RWPE1 (cell line): ENCODE measurements at regions not wholly inside any gene's neighbourhood (a gene's known extent, or its start where the extent isn't known, plus 50 kb on each side); places are given as distances from the start of the nearest gene placed in this dataset.

ENCODE experiments used
- CTCF ChIA-PET: fragments of 350-600 bp; sonication (Branson Sonifier 250); formaldehyde crosslinking; extraction: SDS; loops from one replicate; lab custom pipeline; 2021; lab: Yijun Ruan, JAX
- POLR2A ChIA-PET: fragments of 400-600 bp; formaldehyde crosslinking; extraction: SDS; loops from one replicate; lab custom pipeline; 2020; ENCODE audit warnings: antibody characterized with exemption; ENCODE audit not compliant: low non-redundant PET; lab: Yijun Ruan, JAX
- DNase-seq: peaks from one replicate; pipeline ENCODE4 v3.0.0; 2012; ENCODE audit warnings: low spot score
- H3K27ac ChIP-seq: fragments of 450-650 bp; 2 replicates; pipeline ENCODE4 v1.5.1; 2017
- TF ChIP-seq, protein P1 (sequence below): fragments of 450-650 bp; conservative IDR thresholded peaks from 2 replicates; pipeline ENCODE4 v1.5.1; 2017; ENCODE audit warnings: low read depth, mild to moderate bottlenecking

DNA sequence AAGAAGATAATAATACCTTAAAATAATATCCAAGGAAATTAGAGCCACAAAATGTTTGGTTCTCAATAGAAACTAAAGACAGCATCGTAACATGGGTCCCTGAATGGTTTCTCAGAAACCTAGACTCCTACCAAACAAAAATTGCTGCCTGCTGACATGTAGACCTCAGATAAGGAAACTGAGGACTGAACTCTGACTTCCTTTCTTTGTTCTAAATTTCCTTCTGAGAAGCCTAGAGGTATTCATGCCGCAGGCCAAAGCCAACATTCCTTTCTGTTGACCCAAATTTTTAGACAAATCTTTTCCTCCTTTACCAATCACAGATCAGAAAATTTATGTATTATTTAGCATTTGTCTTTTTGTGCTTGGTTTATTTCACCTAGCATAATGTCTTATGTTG, 816.7 kb upstream of the PHF14 start:
- ChIA-PET POLR2A (no interaction called here), CTCF (no interaction called here)
- H3K27ac ChIP-seq: no peak overlapping the region
- TF ChIP-seq, protein P1, sequence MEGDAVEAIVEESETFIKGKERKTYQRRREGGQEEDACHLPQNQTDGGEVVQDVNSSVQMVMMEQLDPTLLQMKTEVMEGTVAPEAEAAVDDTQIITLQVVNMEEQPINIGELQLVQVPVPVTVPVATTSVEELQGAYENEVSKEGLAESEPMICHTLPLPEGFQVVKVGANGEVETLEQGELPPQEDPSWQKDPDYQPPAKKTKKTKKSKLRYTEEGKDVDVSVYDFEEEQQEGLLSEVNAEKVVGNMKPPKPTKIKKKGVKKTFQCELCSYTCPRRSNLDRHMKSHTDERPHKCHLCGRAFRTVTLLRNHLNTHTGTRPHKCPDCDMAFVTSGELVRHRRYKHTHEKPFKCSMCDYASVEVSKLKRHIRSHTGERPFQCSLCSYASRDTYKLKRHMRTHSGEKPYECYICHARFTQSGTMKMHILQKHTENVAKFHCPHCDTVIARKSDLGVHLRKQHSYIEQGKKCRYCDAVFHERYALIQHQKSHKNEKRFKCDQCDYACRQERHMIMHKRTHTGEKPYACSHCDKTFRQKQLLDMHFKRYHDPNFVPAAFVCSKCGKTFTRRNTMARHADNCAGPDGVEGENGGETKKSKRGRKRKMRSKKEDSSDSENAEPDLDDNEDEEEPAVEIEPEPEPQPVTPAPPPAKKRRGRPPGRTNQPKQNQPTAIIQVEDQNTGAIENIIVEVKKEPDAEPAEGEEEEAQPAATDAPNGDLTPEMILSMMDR: no peak
- DNase-seq: no peak

DNA sequence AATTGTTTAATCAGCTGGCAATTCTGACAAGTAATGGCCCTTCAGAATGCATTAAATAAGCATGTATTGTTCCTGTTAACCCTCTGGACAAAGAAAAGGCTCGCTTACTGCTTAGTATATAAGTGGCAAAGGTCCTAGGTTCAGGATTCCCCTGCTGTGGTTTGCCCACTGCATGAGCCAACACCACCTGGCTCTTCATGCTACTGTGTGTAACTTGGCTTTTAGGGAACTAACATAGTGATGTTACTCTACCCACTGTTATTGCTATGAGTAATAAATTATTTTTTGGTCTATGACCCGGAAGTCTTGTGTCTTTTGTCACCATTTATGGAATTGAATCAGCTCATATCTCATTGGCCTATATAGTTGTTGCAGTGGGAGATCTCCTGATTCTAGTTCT, 791.7 kb upstream of the PHF14 start:
- no peak overlapping the region for H3K27ac ChIP-seq
- TF ChIP-seq, protein P1: no peak
- ChIA-PET CTCF (no interaction called here), POLR2A (no interaction called here)
- no peak for DNase-seq

DNA sequence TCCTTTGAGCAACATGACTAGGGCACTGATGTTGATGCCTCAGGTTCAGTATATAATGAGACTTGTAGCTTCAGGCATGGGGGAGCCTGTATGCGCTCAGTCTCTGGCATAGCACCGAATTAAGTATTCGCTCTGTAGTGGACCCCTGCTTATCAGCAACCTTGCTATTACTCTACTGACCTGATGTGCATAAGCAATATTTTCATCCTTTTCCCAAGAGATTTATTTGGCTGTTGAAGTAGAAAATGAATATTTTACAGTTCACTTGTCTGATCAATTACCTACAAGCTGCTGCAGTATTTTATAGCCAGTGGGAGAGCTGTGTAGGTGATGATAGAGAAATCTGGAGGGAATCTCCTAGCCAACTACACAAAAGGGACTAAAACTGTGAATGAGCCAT, 781.6 kb upstream of the PHF14 start:
- no peak for DNase-seq
- ChIA-PET CTCF (no interaction called here), POLR2A (no interaction called here)
- TF ChIP-seq, protein P1: no peak
- no peak overlapping the region for H3K27ac ChIP-seq

DNA sequence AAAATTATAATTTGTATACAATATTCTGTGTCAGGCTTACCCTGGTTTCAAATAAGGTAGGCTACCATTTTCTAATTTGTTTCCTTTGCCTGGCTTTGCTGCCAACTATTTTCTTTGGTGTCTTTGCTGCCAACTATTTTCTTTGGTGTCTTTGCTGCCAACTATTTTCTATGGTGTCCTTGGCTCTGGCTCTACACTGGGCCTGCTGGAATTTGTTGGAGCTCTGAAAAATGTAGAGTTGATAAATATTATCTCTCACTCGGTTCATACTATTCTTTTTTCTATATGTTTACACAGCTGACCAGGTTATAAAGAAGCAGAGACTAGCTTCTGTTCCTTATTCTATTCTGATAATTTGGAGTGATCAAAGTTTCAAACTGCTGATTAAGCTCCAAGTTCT, 768.0 kb upstream of the PHF14 start:
- ChIA-PET POLR2A (no interaction called here), CTCF (no interaction called here)
- DNase-seq: no peak
- H3K27ac ChIP-seq: no peak overlapping the region
- TF ChIP-seq, protein P1: no peak

DNA sequence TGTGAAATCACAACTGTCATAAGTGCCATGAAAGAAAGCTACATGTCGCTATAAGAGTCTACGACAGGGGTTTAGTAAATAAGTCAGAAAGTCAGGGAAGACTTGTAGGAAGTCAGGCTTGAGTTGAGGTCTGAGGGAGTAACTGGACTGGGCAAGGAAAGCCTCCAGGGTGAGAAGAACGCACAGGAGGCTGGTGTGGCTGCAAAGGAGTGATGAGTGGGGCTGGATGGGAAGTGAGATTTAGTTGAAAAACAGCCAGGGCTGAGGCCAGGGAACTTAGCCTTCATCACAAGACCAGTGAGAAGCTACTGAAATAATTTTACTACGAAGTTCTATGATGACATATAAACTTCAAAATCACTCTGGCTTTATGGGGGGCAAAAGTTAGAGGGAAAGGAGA, 763.7 kb upstream of the PHF14 start:
- no peak for DNase-seq
- TF ChIP-seq, protein P1: no peak
- ChIA-PET CTCF (no interaction called here), POLR2A (no interaction called here)
- H3K27ac ChIP-seq: no peak overlapping the region

DNA sequence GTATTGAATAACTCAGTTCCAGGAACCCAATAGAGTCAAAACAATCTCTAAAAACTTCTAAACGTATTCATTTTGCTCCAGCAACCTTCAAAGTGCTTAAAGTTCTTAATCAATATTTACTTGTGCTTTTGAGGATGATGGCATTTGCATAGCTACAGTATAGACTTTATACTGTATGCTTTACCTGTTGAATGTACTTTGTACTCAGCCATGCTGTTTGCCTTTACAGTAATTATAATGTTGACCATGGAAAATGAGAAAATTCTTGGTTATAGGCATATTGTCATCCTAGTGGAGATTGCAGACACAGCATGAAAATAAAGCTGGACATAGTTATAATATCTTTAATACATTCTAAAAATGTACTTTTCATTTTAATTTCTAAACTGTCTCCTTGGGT, 762.7 kb upstream of the PHF14 start:
- H3K27ac ChIP-seq: no peak overlapping the region
- CTCF ChIA-PET: no interaction called here
- POLR2A ChIA-PET: no interaction called here
- TF ChIP-seq, protein P1: no peak
- DNase-seq: no peak

DNA sequence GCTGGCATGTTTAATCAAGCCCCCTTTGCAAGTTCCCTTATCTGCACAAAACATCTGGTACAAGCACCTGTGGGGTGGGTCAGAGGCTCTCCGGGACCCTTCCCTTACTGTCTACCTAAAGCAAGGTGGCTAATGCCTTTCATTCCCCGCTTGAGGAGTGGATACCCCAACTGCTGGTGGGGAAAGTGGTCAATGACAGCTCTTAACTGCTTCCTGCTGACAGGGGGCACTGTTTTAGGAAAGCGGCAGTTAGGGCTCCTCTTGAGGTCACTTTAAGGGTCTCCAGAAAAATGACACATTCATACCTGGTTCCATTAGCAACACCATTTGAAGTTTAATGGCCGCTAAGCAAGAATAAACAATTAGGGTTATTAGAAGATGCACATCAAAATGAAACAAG, 761.8 kb upstream of the PHF14 start:
- TF ChIP-seq, protein P1: no peak
- CTCF ChIA-PET: no interaction called here
- POLR2A ChIA-PET: no interaction called here
- no peak for DNase-seq
- no peak overlapping the region for H3K27ac ChIP-seq
